A549 (cell line): ENCODE measurements at regions not wholly inside any gene's neighbourhood (a gene's known extent, or its start where the extent isn't known, plus 50 kb on each side); places are given as distances from the start of the nearest gene placed in this dataset.

Experiments used
- CTCF ChIP-seq: fragments of >200 bp; sonication (Bioruptor Twin); formaldehyde crosslinking; IDR thresholded peaks from 3 replicates; pipeline ENCODE4 v1.5.1; 2016
- EP300 ChIP-seq, 2 experiments: fragments of >200 bp; sonication (Bioruptor Twin); formaldehyde crosslinking; IDR thresholded peaks; 2 replicates in 1 of 2; 3 replicates in 1 of 2; pipeline ENCODE4 v1.6.1; 2016 to 2017
- HDAC2 ChIP-seq: fragments of 200-600 bp; sonication (generic); IDR thresholded peaks from 2 replicates; pipeline ENCODE4 v1.6.1; 2016
- HOXA7 ChIP-seq: fragments of 250-450 bp; sonication (Bioruptor Pico); IDR thresholded peaks from 2 replicates; pipeline ENCODE4 v1.5.0; 2020; ENCODE audit warnings: mild to moderate bottlenecking, moderate library complexity
- MYC ChIP-seq: IDR thresholded peaks from 2 replicates; pipeline ENCODE4 v1.6.1; 2012; ENCODE audit warnings: mild to moderate bottlenecking, inconsistent platforms, low read length, improper control_type of control experiment, borderline replicate concordance
- POLR2A ChIP-seq: IDR thresholded peaks from 2 replicates; pipeline ENCODE4 v1.6.1; 2012; ENCODE audit warnings: mild to moderate bottlenecking, low read length
- RAD21 ChIP-seq, 2 experiments: fragments of >200 bp in 1 of 2; sonication (Bioruptor Twin) in 1 of 2; formaldehyde crosslinking in 1 of 2; IDR thresholded peaks in 1 of 2; conservative IDR thresholded peaks in 1 of 2; 2 replicates in 1 of 2; 3 replicates in 1 of 2; pipeline ENCODE4 v1.6.1; 2012 to 2018; ENCODE audit warnings: inconsistent platforms in 1 of 2
- RCOR1 ChIP-seq: fragments of 150-350 bp; IDR thresholded peaks from 2 replicates; pipeline ENCODE4 v1.6.1; 2014; ENCODE audit warnings: antibody characterized with exemption, low read length, low read depth
- RNF2 ChIP-seq: fragments of 200-600 bp; sonication (generic); IDR thresholded peaks from 2 replicates; pipeline ENCODE4 v1.6.1; 2016; ENCODE audit warnings: low read depth, mild to moderate bottlenecking, antibody characterized with exemption, moderate library complexity, borderline replicate concordance

GRCh38 chr15:47991357-47991756 lies 129.4 kb upstream of the SLC24A5 start:
- TF ChIP-seq POLR2A (no peak), CTCF (no peak), RCOR1 (no peak), HOXA7 (no peak), EP300 (IDR thresholded peaks at IDR 0.05) (no peak), RNF2 (no peak), RAD21 (conservative IDR thresholded peaks at IDR 0.05 in 1 of 2, IDR thresholded peaks at IDR 0.05 in 1 of 2) (no peak), HDAC2 (no peak), MYC (no peak)
